ENCODE measurements at regions not wholly inside any gene's neighbourhood (a gene's known extent, or its start where the extent isn't known, plus 50 kb on each side); places are given as distances from the start of the nearest gene placed in this dataset.

DNA sequence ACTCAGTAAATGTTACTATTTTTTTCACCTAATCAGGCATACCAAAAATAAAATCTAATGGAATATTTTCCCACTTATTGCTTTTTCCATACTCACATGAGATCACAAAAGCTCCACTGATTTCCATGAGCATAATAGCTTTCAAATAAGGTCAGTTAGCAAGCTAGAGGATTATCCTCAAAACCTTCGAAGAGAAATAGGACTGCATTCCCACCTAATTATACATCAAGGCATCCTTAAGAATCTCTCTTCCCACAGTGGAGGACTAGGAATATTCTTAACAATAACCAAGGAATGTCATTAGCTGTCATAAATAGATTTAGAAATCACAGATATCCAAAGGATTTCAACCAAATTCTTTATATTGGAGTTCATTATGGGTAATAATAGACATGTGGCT lies 127.9 kb upstream of the STT3B start:
- no peaks in the 10 kb centered on the region for H3K9me3 ChIP-seq (ENCODE audit: control insufficient read depth in 1 of 2, low read length in 2 of 2)
- H3K27ac ChIP-seq (ENCODE audit: low read length), result no peak overlapping the region
- H3K27me3 ChIP-seq (ENCODE audit: low read depth, low read length), result no peaks in the 10 kb centered on the region

DNA sequence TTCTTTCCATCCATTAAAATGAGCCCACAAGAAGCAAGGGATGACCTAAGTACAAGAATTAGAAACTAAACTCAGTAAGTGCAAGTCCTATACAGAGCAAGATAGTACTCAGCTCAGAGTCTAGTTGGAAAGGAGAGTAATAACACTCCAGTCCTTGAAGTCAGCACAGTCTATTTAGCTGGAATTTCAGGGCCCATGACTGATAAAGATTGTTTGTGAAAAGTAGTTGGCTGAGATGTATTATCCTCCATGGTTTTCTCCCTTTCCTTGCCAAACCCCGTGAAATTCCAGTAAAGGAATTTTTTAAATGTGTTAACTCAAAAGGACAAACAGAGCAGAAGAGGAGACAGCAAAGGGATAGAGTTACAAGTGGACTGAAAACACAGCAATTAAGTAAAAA lies 127.2 kb upstream of the STT3B start:
- Histone ChIP-seq H3K4me1 (ENCODE audit: control insufficient read depth in 1 of 2, insufficient read depth in 2 of 2, low read length in 2 of 2) (peaks cover 0 to 4% of the 10 kb centered on the region in 2 donors), H3K4me3 (ENCODE audit: low read depth in 1 of 2, low read length in 2 of 2) (no peak overlapping the region), H3K27me3 (ENCODE audit: low read depth, low read length) (no peaks in the 10 kb centered on the region), H3K9me3 (ENCODE audit: control insufficient read depth in 1 of 2, low read length in 2 of 2) (no peaks in the 10 kb centered on the region), H3K36me3 (ENCODE audit: control insufficient read depth in 1 of 2, insufficient read depth in 2 of 2, low read length in 2 of 2) (no peaks in the 10 kb centered on the region), H3K27ac (ENCODE audit: low read length) (no peak overlapping the region)

More for the DNA sequence above, 127.9 kb upstream of the STT3B start:
- Histone ChIP-seq H3K36me3 (ENCODE audit: control insufficient read depth in 1 of 2, insufficient read depth in 2 of 2, low read length in 2 of 2) (no peaks in the 10 kb centered on the region), H3K4me3 (ENCODE audit: low read depth in 1 of 2, low read length in 2 of 2) (no peak overlapping the region), H3K4me1 (ENCODE audit: control insufficient read depth in 1 of 2, insufficient read depth in 2 of 2, low read length in 2 of 2) (peaks cover 0 to 4% of the 10 kb centered on the region in 2 donors)

DNA sequence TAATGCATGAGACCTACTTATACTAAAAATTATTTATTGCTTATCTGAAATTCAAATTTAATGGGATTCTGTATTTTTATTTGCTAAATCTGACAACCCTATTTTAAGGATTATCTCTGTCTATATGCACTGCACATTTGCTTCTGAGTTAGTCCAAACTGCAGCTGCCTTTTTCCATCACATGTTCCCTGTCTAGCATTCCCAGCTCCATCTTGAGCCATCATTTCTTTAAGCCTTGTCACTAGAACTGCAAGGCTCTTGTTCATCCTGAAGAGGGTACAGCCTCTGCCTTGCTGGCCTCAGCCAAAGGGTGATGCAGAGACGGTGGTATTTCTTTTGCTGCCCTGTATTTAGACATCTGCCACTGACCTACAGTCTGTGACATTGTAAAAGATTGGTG lies 125.8 kb upstream of the STT3B start:
- Histone ChIP-seq H3K27ac (ENCODE audit: low read length) (no peak overlapping the region), H3K4me1 (ENCODE audit: control insufficient read depth in 1 of 2, insufficient read depth in 2 of 2, low read length in 2 of 2) (peaks cover 0 to 4% of the 10 kb centered on the region in 2 donors), H3K9me3 (ENCODE audit: control insufficient read depth in 1 of 2, low read length in 2 of 2) (no peaks in the 10 kb centered on the region), H3K4me3 (ENCODE audit: low read depth in 1 of 2, low read length in 2 of 2) (no peak overlapping the region), H3K36me3 (ENCODE audit: control insufficient read depth in 1 of 2, insufficient read depth in 2 of 2, low read length in 2 of 2) (no peaks in the 10 kb centered on the region), H3K27me3 (ENCODE audit: low read depth, low read length) (no peaks in the 10 kb centered on the region)

DNA sequence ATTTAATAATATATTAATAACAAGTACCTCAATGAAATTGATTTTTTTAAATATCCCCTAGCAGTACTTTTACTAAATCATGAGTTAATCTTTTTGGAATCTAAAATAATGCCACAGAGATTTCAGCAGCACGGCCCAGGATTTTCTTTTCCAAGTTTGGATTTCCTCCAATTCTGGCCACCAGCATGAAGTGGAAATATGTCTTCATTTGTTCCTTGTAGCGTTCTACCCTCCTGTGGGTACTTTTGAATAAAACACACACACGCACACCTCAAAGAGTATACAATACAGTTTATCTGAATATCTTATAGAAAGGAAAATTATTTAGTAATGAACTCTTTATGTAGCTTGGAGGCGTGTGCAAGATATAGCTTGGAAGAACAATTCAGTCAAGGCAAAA lies 125.1 kb upstream of the STT3B start:
- Histone ChIP-seq H3K36me3 (ENCODE audit: control insufficient read depth in 1 of 2, insufficient read depth in 2 of 2, low read length in 2 of 2) (no peaks in the 10 kb centered on the region), H3K4me1 (ENCODE audit: control insufficient read depth in 1 of 2, insufficient read depth in 2 of 2, low read length in 2 of 2) (peaks cover 0 to 4% of the 10 kb centered on the region in 2 donors), H3K9me3 (ENCODE audit: control insufficient read depth in 1 of 2, low read length in 2 of 2) (no peaks in the 10 kb centered on the region), H3K27me3 (ENCODE audit: low read depth, low read length) (no peaks in the 10 kb centered on the region), H3K27ac (ENCODE audit: low read length) (no peak overlapping the region), H3K4me3 (ENCODE audit: low read depth in 1 of 2, low read length in 2 of 2) (no peak overlapping the region)

DNA sequence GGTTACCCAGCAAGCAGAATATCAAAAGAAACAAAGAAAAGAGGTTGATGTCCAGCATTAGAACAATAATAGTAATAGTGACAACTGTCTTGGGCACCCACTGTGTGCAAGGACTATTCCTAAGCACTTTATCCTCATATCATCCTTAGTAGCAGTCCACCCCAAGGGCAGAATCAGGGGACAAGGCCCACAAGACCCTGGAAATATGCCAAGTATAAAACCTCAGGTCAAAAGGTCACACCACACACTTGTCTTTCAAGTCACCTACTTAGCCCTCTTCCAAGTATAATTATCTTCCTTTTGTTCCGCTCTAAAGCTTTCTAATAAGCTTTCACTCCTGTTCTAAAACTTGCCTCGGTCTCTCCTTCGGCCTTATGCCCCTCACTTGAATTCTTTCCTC lies 124.0 kb upstream of the STT3B start:
- Histone ChIP-seq H3K27me3 (ENCODE audit: low read depth, low read length) (no peaks in the 10 kb centered on the region), H3K36me3 (ENCODE audit: control insufficient read depth in 1 of 2, insufficient read depth in 2 of 2, low read length in 2 of 2) (no peaks in the 10 kb centered on the region), H3K27ac (ENCODE audit: low read length) (no peak overlapping the region), H3K9me3 (ENCODE audit: control insufficient read depth in 1 of 2, low read length in 2 of 2) (no peaks in the 10 kb centered on the region), H3K4me1 (ENCODE audit: control insufficient read depth in 1 of 2, insufficient read depth in 2 of 2, low read length in 2 of 2) (peaks cover 0 to 4% of the 10 kb centered on the region in 2 donors), H3K4me3 (ENCODE audit: low read depth in 1 of 2, low read length in 2 of 2) (no peak overlapping the region)

DNA sequence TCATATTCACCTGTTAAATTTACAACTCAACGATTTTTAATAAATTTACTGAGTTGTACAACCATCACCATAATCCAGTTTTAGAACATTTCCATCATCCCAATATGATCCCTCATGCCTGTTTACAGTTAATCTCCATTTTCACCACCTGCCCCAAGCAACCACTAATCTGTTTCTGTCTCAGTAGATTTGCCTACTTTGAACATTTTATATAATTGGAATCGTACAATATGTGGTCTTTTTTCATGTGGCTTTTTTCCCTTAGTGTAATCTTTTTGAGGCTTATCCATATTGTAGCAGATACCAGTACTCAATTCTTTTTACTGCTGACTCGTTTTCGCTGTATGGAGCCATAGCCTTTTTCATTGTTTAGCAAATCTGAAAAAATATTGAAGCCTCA lies 123.3 kb upstream of the STT3B start:
- no peaks in the 10 kb centered on the region for H3K36me3 ChIP-seq (ENCODE audit: control insufficient read depth in 1 of 2, insufficient read depth in 2 of 2, low read length in 2 of 2)
- H3K9me3 ChIP-seq (ENCODE audit: control insufficient read depth in 1 of 2, low read length in 2 of 2), result no peaks in the 10 kb centered on the region
- no peak overlapping the region for H3K27ac ChIP-seq (ENCODE audit: low read length)
- H3K4me3 ChIP-seq (ENCODE audit: low read depth in 1 of 2, low read length in 2 of 2), result no peak overlapping the region
- no peaks in the 10 kb centered on the region for H3K27me3 ChIP-seq (ENCODE audit: low read depth, low read length)
- peaks cover 0 to 4% of the 10 kb centered on the region in 2 donors for H3K4me1 ChIP-seq (ENCODE audit: control insufficient read depth in 1 of 2, insufficient read depth in 2 of 2, low read length in 2 of 2)

DNA sequence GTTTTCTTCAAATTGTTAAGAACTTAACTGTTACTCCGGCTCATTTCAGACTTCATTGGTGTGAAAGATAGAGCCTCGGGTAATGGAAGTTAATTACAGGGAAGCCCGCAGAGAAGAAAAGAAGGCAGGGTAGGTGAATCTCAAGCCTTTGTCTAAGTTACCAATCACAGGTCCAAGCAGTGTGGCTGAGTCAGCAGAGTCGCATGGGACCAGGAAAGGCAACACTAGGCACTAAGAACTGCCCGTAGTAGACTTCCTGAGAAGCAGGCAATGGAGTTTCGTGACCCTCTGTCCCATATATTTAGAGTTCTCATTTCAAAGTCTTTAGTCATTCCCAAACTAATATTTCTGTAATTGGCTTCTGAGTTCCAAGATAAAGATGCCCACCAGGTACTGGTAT lies 122.9 kb upstream of the STT3B start:
- H3K4me3 ChIP-seq (ENCODE audit: low read depth in 1 of 2, low read length in 2 of 2), result no peak overlapping the region
- no peaks in the 10 kb centered on the region for H3K9me3 ChIP-seq (ENCODE audit: control insufficient read depth in 1 of 2, low read length in 2 of 2)
- H3K36me3 ChIP-seq (ENCODE audit: control insufficient read depth in 1 of 2, insufficient read depth in 2 of 2, low read length in 2 of 2), result no peaks in the 10 kb centered on the region
- no peak overlapping the region for H3K27ac ChIP-seq (ENCODE audit: low read length)
- no peaks in the 10 kb centered on the region for H3K27me3 ChIP-seq (ENCODE audit: low read depth, low read length)
- H3K4me1 ChIP-seq (ENCODE audit: control insufficient read depth in 1 of 2, insufficient read depth in 2 of 2, low read length in 2 of 2), result peaks cover 0 to 4% of the 10 kb centered on the region in 2 donors

DNA sequence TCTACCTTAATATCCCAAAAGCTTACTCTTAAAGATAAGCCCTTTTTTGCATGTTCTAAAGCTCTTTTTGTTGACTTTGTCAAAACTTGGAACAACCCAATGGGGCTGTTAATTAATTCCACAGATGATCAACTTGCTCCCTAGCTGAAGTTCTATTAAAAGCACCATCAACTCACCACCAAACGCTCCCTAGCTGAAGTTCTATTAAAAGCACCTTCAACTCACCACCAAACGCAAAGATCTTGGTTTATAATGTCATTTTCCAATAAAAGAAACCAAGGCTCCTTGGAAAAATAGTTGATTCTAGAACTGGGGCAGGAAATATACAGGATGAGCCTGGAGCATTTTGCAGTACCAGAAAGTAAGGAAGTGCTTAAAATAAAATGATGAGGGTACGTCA lies 122.3 kb upstream of the STT3B start:
- Histone ChIP-seq H3K4me3 (ENCODE audit: low read depth in 1 of 2, low read length in 2 of 2) (no peak overlapping the region), H3K9me3 (ENCODE audit: control insufficient read depth in 1 of 2, low read length in 2 of 2) (no peaks in the 10 kb centered on the region), H3K27me3 (ENCODE audit: low read depth, low read length) (no peaks in the 10 kb centered on the region), H3K36me3 (ENCODE audit: control insufficient read depth in 1 of 2, insufficient read depth in 2 of 2, low read length in 2 of 2) (no peaks in the 10 kb centered on the region), H3K27ac (ENCODE audit: low read length) (no peak overlapping the region), H3K4me1 (ENCODE audit: control insufficient read depth in 1 of 2, insufficient read depth in 2 of 2, low read length in 2 of 2) (peaks cover 0 to 4% of the 10 kb centered on the region in 2 donors)

DNA sequence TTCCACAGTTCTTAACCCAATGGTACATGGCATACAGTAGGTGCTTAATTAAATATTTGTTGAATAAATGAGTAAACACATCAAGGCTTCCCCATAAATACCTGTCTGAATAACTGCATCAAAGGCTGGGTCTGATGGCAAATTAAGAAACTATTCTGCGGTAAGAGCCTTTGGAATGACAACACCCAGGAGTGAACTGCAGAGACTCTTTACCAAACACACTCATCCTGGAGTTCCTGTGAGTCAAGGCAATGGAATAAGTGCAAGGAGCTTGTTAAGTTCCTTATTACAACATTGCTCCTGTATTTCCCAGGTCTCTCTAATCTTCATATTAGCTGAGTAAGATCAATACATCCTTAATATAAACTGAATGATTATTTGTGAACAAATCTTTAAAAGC lies 119.9 kb upstream of the STT3B start:
- no peak overlapping the region for H3K27ac ChIP-seq (ENCODE audit: low read length)
- H3K4me1 ChIP-seq (ENCODE audit: control insufficient read depth in 1 of 2, insufficient read depth in 2 of 2, low read length in 2 of 2), result no peaks in the 10 kb centered on the region
- no peaks in the 10 kb centered on the region for H3K27me3 ChIP-seq (ENCODE audit: low read depth, low read length)
- no peaks in the 10 kb centered on the region for H3K9me3 ChIP-seq (ENCODE audit: control insufficient read depth in 1 of 2, low read length in 2 of 2)
- no peaks in the 10 kb centered on the region for H3K36me3 ChIP-seq (ENCODE audit: control insufficient read depth in 1 of 2, insufficient read depth in 2 of 2, low read length in 2 of 2)
- H3K4me3 ChIP-seq (ENCODE audit: low read depth in 1 of 2, low read length in 2 of 2), result no peak overlapping the region

DNA sequence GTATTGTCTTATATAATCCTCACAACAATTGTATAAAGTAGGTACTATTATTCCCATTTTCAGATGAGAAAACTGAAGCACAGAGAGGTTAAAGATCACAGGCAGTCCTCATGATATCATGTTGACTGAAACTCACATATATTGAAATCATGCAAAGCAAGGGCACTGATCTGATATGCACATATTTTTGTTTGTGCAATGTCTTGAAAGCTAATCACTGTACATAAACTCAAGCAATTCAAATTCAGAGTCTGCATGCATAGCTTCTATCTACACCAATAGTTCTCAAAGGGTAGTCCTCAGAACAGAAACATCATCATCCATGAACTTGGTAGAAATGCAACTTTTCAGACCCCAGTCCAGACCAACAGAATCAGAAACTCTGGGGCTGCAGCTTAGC lies 119.2 kb upstream of the STT3B start:
- Histone ChIP-seq H3K27me3 (ENCODE audit: low read depth, low read length) (no peaks in the 10 kb centered on the region), H3K36me3 (ENCODE audit: control insufficient read depth in 1 of 2, insufficient read depth in 2 of 2, low read length in 2 of 2) (no peaks in the 10 kb centered on the region), H3K27ac (ENCODE audit: low read length) (no peak overlapping the region), H3K4me3 (ENCODE audit: low read depth in 1 of 2, low read length in 2 of 2) (no peak overlapping the region), H3K9me3 (ENCODE audit: control insufficient read depth in 1 of 2, low read length in 2 of 2) (no peaks in the 10 kb centered on the region), H3K4me1 (ENCODE audit: control insufficient read depth in 1 of 2, insufficient read depth in 2 of 2, low read length in 2 of 2) (no peaks in the 10 kb centered on the region)

DNA sequence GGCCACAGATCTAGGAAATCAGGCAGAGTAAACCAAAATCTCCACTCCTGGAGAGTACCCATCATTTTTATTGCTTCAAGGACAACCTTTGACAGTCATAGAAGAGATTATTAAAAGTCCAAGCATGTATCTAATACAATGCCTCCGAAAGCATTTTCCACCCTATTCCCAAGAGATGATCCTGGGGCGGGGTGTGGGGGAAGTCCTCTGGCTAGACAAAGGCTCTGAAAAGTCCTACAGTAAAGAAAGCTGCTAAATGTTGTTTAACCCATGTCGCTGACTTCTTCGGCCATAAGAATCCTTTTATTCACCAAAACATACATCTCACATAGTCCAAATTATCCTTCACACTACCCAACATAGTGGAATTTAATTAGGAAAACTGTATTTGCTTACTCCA lies 115.7 kb upstream of the STT3B start:
- Histone ChIP-seq H3K9me3 (ENCODE audit: control insufficient read depth in 1 of 2, low read length in 2 of 2) (no peaks in the 10 kb centered on the region), H3K27ac (ENCODE audit: low read length) (no peak overlapping the region), H3K27me3 (ENCODE audit: low read depth, low read length) (no peaks in the 10 kb centered on the region), H3K4me1 (ENCODE audit: control insufficient read depth in 1 of 2, insufficient read depth in 2 of 2, low read length in 2 of 2) (no peaks in the 10 kb centered on the region), H3K36me3 (ENCODE audit: control insufficient read depth in 1 of 2, insufficient read depth in 2 of 2, low read length in 2 of 2) (no peaks in the 10 kb centered on the region), H3K4me3 (ENCODE audit: low read depth in 1 of 2, low read length in 2 of 2) (no peak overlapping the region)

DNA sequence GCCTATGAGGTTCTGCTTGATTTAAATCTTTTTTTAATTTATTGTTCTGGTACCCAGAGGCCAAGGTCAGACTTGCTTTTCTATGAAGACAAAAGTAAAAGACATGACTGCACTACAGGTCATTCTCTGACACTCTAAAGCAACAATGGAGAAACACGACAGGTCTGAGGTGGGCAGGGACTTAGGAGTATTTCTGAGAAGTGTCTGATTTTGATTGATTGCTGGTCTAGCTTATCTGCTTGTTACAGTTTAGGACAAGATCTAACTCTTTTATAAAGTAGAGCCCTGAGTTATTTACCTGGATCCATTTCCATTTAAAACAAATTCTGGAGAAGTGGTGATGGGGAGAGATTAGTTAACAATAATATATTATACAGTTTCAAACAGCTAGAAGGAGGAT lies 115.2 kb upstream of the STT3B start:
- Histone ChIP-seq H3K27ac (ENCODE audit: low read length) (no peak overlapping the region), H3K4me1 (ENCODE audit: control insufficient read depth in 1 of 2, insufficient read depth in 2 of 2, low read length in 2 of 2) (no peaks in the 10 kb centered on the region), H3K9me3 (ENCODE audit: control insufficient read depth in 1 of 2, low read length in 2 of 2) (no peaks in the 10 kb centered on the region), H3K4me3 (ENCODE audit: low read depth in 1 of 2, low read length in 2 of 2) (no peak overlapping the region), H3K36me3 (ENCODE audit: control insufficient read depth in 1 of 2, insufficient read depth in 2 of 2, low read length in 2 of 2) (no peaks in the 10 kb centered on the region), H3K27me3 (ENCODE audit: low read depth, low read length) (no peaks in the 10 kb centered on the region)

Data from muscle layer of duodenum (tissue), 2 donors.